Panc1 (cell line): ENCODE measurements at regions not wholly inside any gene's neighbourhood (a gene's known extent, or its start where the extent isn't known, plus 50 kb on each side); places are given as distances from the start of the nearest gene placed in this dataset.

ENCODE experiments used
- ATAC-seq: fragments of 200-7000 bp; cut with Tn5 transposase; 2 replicates; pipeline ENCODE4 v1.9.1; 2020; ENCODE audit warnings: mild to moderate bottlenecking, moderate library complexity
- BruUV-seq: library from RNA; stranded (reverse); fragments of 400-500 nt; replicated peaks from 2 replicates; lab custom pipeline; 2021; lab: Mats Ljungman, UMichigan
- CTCF ChIA-PET: fragments of 300-600 bp; sonication (Branson Sonifier 250); formaldehyde crosslinking; loops from one replicate; lab custom pipeline; 2022; ENCODE audit warnings: antibody characterized with exemption; lab: Charles Lee
- POLR2A ChIA-PET: fragments of 300-600 bp; sonication (Branson Sonifier 250); formaldehyde crosslinking; loops from one replicate; lab custom pipeline; 2022; ENCODE audit warnings: antibody characterized with exemption; lab: Charles Lee
- DNase-seq: peaks from one replicate; pipeline ENCODE4 v3.0.0-alpha.2; 2010; ENCODE audit warnings: low read depth, low spot score
- H3K27ac ChIP-seq: 2 replicates; pipeline ENCODE4 v1.5.1; 2011; ENCODE audit warnings: mild to moderate bottlenecking, low read length, inconsistent platforms
- H3K27me3 ChIP-seq: fragments of 200-500 bp; sonication (Bioruptor generic); 2 replicates; pipeline ENCODE4 v1.6.0; 2014; ENCODE audit warnings: low read length, inconsistent platforms; ENCODE audit not compliant: control insufficient read depth, insufficient read depth
- H3K36me3 ChIP-seq: fragments of 200-500 bp; sonication (Bioruptor generic); 2 replicates; pipeline ENCODE4 v1.5.1; 2014; ENCODE audit warnings: inconsistent platforms, mild to moderate bottlenecking, low read length, moderate library complexity; ENCODE audit not compliant: control insufficient read depth, insufficient read depth
- H3K4me1 ChIP-seq: 2 replicates; pipeline ENCODE4 v1.5.1; 2011; ENCODE audit warnings: inconsistent platforms, mild to moderate bottlenecking, low read length, moderate library complexity; ENCODE audit not compliant: control insufficient read depth, insufficient read depth
- H3K4me3 ChIP-seq, 2 experiments: 2 replicates each; pipeline ENCODE4 v1.5.1; 2011 to 2012; ENCODE audit warnings: low read depth in 2 of 2, low read length in 2 of 2, mild to moderate bottlenecking in 2 of 2, inconsistent platforms in 1 of 2, moderate library complexity in 1 of 2
- H3K9me3 ChIP-seq: fragments of 200-500 bp; sonication (Bioruptor generic); 2 replicates; pipeline ENCODE4 v1.5.1; 2014; ENCODE audit warnings: low read depth, mild to moderate bottlenecking, inconsistent platforms, low read length, moderate library complexity; ENCODE audit not compliant: control insufficient read depth, insufficient read depth
- POLR2AphosphoS5 ChIP-seq: IDR thresholded peaks from 2 replicates; pipeline ENCODE4 v1.6.1; 2012; ENCODE audit warnings: mild to moderate bottlenecking, low read depth, low read length, moderate library complexity
- SIN3A ChIP-seq: IDR thresholded peaks from 2 replicates; pipeline ENCODE4 v1.6.1; 2012; ENCODE audit warnings: low read depth, mild to moderate bottlenecking, low read length, moderate library complexity, borderline replicate concordance; ENCODE audit not compliant: insufficient read depth
- TCF7L2 ChIP-seq: IDR thresholded peaks from 2 replicates; pipeline ENCODE4 v1.6.1; 2011; ENCODE audit warnings: mild to moderate bottlenecking, low read depth, low read length, inconsistent platforms
- in situ Hi-C: cut with HindIII; loops from 2 replicates; pipeline ENCODE4 v1.10.0; 2016; ENCODE audit warnings: low sequenced_read_pairs, low pct_unique_long_range_greater_than_20kb
- intact Hi-C: fragments of 100-400 bp; cut with micrococcal nuclease; formaldehyde crosslinking; loops from one replicate; pipeline ENCODE4 v1.10.0; 2022; ENCODE audit not compliant: unreplicated experiment
- TF ChIP-seq, protein P1 (sequence below), 2 experiments: IDR thresholded peaks; 2 replicates each; pipeline ENCODE4 v1.6.1; 2011 to 2012; ENCODE audit warnings: low read depth in 2 of 2, control low read depth in 1 of 2, low read length in 1 of 2, mild to moderate bottlenecking in 1 of 2, moderate library complexity in 1 of 2; ENCODE audit not compliant: insufficient read depth in 1 of 2
- TF ChIP-seq, protein P2 (sequence below): fragments of 450-650 bp; IDR thresholded peaks from 2 replicates; pipeline ENCODE4 v1.5.1; 2017; ENCODE audit warnings: mild to moderate bottlenecking

DNA sequence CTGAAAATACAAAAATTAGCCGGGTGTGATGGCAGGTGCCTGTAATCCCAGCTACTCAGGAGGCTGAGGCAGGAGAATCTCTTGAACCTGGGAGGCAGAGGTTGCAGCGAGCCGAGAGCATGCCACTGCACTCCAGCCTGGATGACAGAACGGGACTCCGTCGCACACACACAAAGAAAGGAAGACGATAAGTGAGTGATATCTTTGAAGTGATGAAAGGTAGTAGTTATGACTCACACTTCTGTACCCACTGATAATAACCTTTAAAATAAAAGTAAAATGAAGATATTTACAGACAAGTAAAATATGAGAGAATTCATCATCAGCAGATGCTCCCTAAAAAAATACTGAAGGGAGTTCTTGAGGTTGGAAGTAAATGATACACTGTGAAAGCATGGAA is 171.3 kb upstream of the CRY1 start:
- ATAC-seq (no peak), DNase-seq (no peak)
- intact Hi-C loops: no loop called here
- BruUV-seq: no TSS peak
- Histone ChIP-seq H3K36me3 (no peaks in the 10 kb centered on the region), H3K27me3 (no peaks in the 10 kb centered on the region), H3K9me3 (no peaks in the 10 kb centered on the region), H3K4me1 (no peaks in the 10 kb centered on the region), H3K4me3 (no peak overlapping the region), H3K27ac (no peak overlapping the region)
- in situ Hi-C loops: no loop called here
- POLR2A ChIA-PET: no interaction called here
- TF ChIP-seq POLR2AphosphoS5 (no peak), TCF7L2 (no peak), SIN3A (no peak)
- TF ChIP-seq, protein P1, sequence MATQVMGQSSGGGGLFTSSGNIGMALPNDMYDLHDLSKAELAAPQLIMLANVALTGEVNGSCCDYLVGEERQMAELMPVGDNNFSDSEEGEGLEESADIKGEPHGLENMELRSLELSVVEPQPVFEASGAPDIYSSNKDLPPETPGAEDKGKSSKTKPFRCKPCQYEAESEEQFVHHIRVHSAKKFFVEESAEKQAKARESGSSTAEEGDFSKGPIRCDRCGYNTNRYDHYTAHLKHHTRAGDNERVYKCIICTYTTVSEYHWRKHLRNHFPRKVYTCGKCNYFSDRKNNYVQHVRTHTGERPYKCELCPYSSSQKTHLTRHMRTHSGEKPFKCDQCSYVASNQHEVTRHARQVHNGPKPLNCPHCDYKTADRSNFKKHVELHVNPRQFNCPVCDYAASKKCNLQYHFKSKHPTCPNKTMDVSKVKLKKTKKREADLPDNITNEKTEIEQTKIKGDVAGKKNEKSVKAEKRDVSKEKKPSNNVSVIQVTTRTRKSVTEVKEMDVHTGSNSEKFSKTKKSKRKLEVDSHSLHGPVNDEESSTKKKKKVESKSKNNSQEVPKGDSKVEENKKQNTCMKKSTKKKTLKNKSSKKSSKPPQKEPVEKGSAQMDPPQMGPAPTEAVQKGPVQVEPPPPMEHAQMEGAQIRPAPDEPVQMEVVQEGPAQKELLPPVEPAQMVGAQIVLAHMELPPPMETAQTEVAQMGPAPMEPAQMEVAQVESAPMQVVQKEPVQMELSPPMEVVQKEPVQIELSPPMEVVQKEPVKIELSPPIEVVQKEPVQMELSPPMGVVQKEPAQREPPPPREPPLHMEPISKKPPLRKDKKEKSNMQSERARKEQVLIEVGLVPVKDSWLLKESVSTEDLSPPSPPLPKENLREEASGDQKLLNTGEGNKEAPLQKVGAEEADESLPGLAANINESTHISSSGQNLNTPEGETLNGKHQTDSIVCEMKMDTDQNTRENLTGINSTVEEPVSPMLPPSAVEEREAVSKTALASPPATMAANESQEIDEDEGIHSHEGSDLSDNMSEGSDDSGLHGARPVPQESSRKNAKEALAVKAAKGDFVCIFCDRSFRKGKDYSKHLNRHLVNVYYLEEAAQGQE (IDR thresholded peaks at IDR 0.05; ENCODE audit: insufficient read depth in 1 of 2, low read depth in 2 of 2, low read length in 1 of 2): no peak
- TF ChIP-seq, protein P2, sequence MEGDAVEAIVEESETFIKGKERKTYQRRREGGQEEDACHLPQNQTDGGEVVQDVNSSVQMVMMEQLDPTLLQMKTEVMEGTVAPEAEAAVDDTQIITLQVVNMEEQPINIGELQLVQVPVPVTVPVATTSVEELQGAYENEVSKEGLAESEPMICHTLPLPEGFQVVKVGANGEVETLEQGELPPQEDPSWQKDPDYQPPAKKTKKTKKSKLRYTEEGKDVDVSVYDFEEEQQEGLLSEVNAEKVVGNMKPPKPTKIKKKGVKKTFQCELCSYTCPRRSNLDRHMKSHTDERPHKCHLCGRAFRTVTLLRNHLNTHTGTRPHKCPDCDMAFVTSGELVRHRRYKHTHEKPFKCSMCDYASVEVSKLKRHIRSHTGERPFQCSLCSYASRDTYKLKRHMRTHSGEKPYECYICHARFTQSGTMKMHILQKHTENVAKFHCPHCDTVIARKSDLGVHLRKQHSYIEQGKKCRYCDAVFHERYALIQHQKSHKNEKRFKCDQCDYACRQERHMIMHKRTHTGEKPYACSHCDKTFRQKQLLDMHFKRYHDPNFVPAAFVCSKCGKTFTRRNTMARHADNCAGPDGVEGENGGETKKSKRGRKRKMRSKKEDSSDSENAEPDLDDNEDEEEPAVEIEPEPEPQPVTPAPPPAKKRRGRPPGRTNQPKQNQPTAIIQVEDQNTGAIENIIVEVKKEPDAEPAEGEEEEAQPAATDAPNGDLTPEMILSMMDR: no peak
- CTCF ChIA-PET: no interaction called here

DNA sequence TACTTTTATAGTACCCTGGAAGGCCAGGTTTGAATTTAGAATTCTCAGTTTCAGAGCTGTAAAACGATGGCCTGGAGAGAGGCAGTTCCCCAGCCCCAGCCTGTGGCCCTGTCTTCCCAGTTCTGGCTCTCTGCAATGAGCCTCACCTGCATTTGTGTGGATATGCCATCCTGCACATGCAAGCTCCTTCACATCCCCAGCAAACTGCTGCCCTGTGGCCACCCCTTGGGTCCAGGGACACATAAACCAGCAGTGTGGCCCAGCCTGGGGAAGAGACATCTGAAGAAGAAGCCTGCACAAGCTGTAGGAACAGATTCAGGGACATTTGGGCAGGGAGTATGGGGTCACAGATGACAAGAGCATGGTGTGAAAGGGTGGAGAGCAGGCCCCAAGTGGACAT is 174.3 kb upstream of the CRY1 start:
- ATAC-seq (no peak), DNase-seq (no peak)
- Histone ChIP-seq H3K27ac (no peak overlapping the region), H3K36me3 (no peaks in the 10 kb centered on the region), H3K4me3 (no peak overlapping the region), H3K4me1 (no peaks in the 10 kb centered on the region), H3K27me3 (no peaks in the 10 kb centered on the region), H3K9me3 (no peaks in the 10 kb centered on the region)
- POLR2A ChIA-PET: no interaction called here
- BruUV-seq: no TSS peak
- in situ Hi-C loops: no loop called here
- intact Hi-C loops: no loop called here
- CTCF ChIA-PET: no interaction called here
- TF ChIP-seq, protein P1 (IDR thresholded peaks at IDR 0.05; ENCODE audit: insufficient read depth in 1 of 2, low read depth in 2 of 2, low read length in 1 of 2): no peak
- no peak for TF ChIP-seq TCF7L2
- TF ChIP-seq POLR2AphosphoS5: no peak
- no peak for TF ChIP-seq SIN3A
- TF ChIP-seq, protein P2: no peak
